H1 (cell line): ENCODE measurements at regions not wholly inside any gene's neighbourhood (a gene's known extent, or its start where the extent isn't known, plus 50 kb on each side); places are given as distances from the start of the nearest gene placed in this dataset.

Experiments
- CTCF ChIA-PET: fragments of 300-600 bp; sonication (Branson Sonifier 250); formaldehyde crosslinking; loops from one replicate; lab custom pipeline; 2021; ENCODE audit not compliant: partially characterized antibody; lab: Charles Lee
- POLR2A ChIA-PET: fragments of 300-600 bp; sonication (Branson Sonifier 250); formaldehyde crosslinking; loops from one replicate; lab custom pipeline; 2021; ENCODE audit warnings: inconsistent platforms; ENCODE audit not compliant: partially characterized antibody; lab: Charles Lee
- DNase-seq, 2 experiments: peaks; one replicate each; pipeline versions ENCODE4 v3.0.0 to v3.0.0-alpha.2; 2010 to 2022; ENCODE audit warnings: low spot score in 2 of 2, low read depth in 1 of 2, mixed read lengths in 1 of 2
- FAIRE-seq: peaks from 2 replicates; lab custom pipeline; 2011; peaks lifted over from hg19 to GRCh38; lab: Jason Lieb, UNC
- H2AFZ ChIP-seq: 2 replicates; pipeline ENCODE4 v1.8.1; 2012; ENCODE audit warnings: low read length, inconsistent platforms
- H2AK5ac ChIP-seq: 2 replicates; pipeline ENCODE4 v1.6.1; 2013; ENCODE audit warnings: low read depth, low read length
- H2BK120ac ChIP-seq: replicated peaks from 2 replicates; pipeline ENCODE3; 2013; ENCODE audit warnings: low read depth, low read length, inconsistent platforms
- H2BK12ac ChIP-seq: 2 replicates; pipeline ENCODE4 v1.6.1; 2013; ENCODE audit warnings: low read depth, low read length
- H2BK15ac ChIP-seq: 2 replicates; pipeline ENCODE4 v1.6.1; 2013; ENCODE audit warnings: low read length
- H2BK20ac ChIP-seq: 2 replicates; pipeline ENCODE4 v1.6.1; 2013; ENCODE audit warnings: low read length
- H2BK5ac ChIP-seq: 2 replicates; pipeline ENCODE4 v1.6.1; 2013; ENCODE audit warnings: low read depth, low read length
- H3K14ac ChIP-seq: 2 replicates; pipeline ENCODE4 v1.6.1; 2013; ENCODE audit warnings: inconsistent platforms; ENCODE audit not compliant: insufficient read length
- H3K18ac ChIP-seq: 2 replicates; pipeline ENCODE4 v1.6.1; 2013; ENCODE audit warnings: low read length; ENCODE audit errors: extremely low read depth
- H3K23ac ChIP-seq: 2 replicates; pipeline ENCODE4 v1.6.1; 2013; ENCODE audit warnings: inconsistent platforms; ENCODE audit not compliant: insufficient read length
- H3K23me2 ChIP-seq: 2 replicates; pipeline ENCODE4 v1.6.1; 2013; ENCODE audit warnings: low read depth, low read length
- H3K27ac ChIP-seq: 2 replicates; pipeline ENCODE4 v1.6.1; 2011; ENCODE audit warnings: low read depth, low read length, inconsistent platforms
- H3K27me3 ChIP-seq, 4 experiments: replicated peaks in 1 of 4; 1 replicate in 1 of 4; 2 replicates in 3 of 4; pipeline versions ENCODE4 v1.6.1 to v1.8.1; 2011 to 2013; ENCODE audit warnings: low read length in 3 of 4, mild to moderate bottlenecking in 3 of 4, inconsistent platforms in 2 of 4, mixed read lengths in 2 of 4, moderate library complexity in 1 of 4; ENCODE audit not compliant: control insufficient read depth in 3 of 4, insufficient read depth in 3 of 4; ENCODE audit errors: extremely low read depth in 1 of 4
- H3K36me3 ChIP-seq, 4 experiments: 2 replicates each; pipeline versions ENCODE4 v1.6.1 to v1.8.1; 2011 to 2013; ENCODE audit warnings: mild to moderate bottlenecking in 4 of 4, low read length in 3 of 4, moderate library complexity in 2 of 4, control low read depth in 1 of 4, inconsistent platforms in 1 of 4; ENCODE audit not compliant: insufficient read depth in 4 of 4, control insufficient read depth in 2 of 4
- H3K4ac ChIP-seq: replicated peaks from 2 replicates; pipeline ENCODE3; 2013; ENCODE audit warnings: low read length, low read depth, mixed read lengths, inconsistent platforms; ENCODE audit not compliant: insufficient read length
- H3K4me1 ChIP-seq, 4 experiments: replicated peaks in 1 of 4; 1 replicate in 1 of 4; 2 replicates in 3 of 4; pipeline versions ENCODE4 v1.6.1 to v1.8.1; 2011 to 2013; ENCODE audit warnings: low read length in 3 of 4, inconsistent platforms in 2 of 4, mixed read lengths in 1 of 4; ENCODE audit not compliant: insufficient read depth in 4 of 4, control insufficient read depth in 3 of 4
- H3K4me2 ChIP-seq, 2 experiments: 2 replicates each; pipeline versions ENCODE4 v1.6.1 to v1.8.1; 2011 to 2013; ENCODE audit warnings: low read depth in 2 of 2, low read length in 2 of 2, control low read depth in 1 of 2, inconsistent platforms in 1 of 2, mild to moderate bottlenecking in 1 of 2; ENCODE audit not compliant: insufficient read depth in 1 of 2
- H3K4me3 ChIP-seq, 4 experiments: fragments of 200-600, 300-600 bp in 1 of 4; sonication (generic), shearing (Covaris generic), sonication (Bioruptor Twin) in 1 of 4; 2 replicates each; pipeline versions ENCODE4 v1.5.1 to v1.8.1; 2011 to 2016; ENCODE audit warnings: low read length in 4 of 4, low read depth in 3 of 4, control low read depth in 2 of 4, inconsistent platforms in 2 of 4, mild to moderate bottlenecking in 2 of 4, mixed read lengths in 1 of 4, moderate library complexity in 1 of 4; ENCODE audit not compliant: insufficient read depth in 2 of 4; ENCODE audit errors: extremely low read depth in 1 of 4
- H3K56ac ChIP-seq: replicated peaks from 2 replicates; pipeline ENCODE3; 2013; ENCODE audit warnings: low read depth, mild to moderate bottlenecking, mixed read lengths, low read length, inconsistent platforms; ENCODE audit not compliant: insufficient read length
- H3K79me1 ChIP-seq: 2 replicates; pipeline ENCODE4 v1.6.1; 2013; ENCODE audit warnings: low read depth, low read length, control low read depth
- H3K79me2 ChIP-seq, 2 experiments: 2 replicates each; pipeline versions ENCODE4 v1.6.1 to v1.8.1; 2012 to 2013; ENCODE audit warnings: low read length in 2 of 2, mild to moderate bottlenecking in 2 of 2, inconsistent platforms in 1 of 2; ENCODE audit not compliant: insufficient read depth in 2 of 2, control insufficient read depth in 1 of 2
- H3K9ac ChIP-seq, 4 experiments: replicated peaks in 1 of 4; 1 replicate in 1 of 4; 2 replicates in 3 of 4; pipeline versions ENCODE4 v1.6.1 to v1.8.1; 2011 to 2013; ENCODE audit warnings: low read depth in 3 of 4, low read length in 3 of 4, control low read depth in 2 of 4, mild to moderate bottlenecking in 2 of 4, moderate library complexity in 2 of 4, inconsistent platforms in 1 of 4; ENCODE audit errors: extremely low read depth in 1 of 4
- H3K9me3 ChIP-seq, 2 experiments: 2 replicates each; pipeline versions ENCODE4 v1.6.1 to v1.8.1; 2012 to 2013; ENCODE audit warnings: mild to moderate bottlenecking in 2 of 2, moderate library complexity in 2 of 2, control low read depth in 1 of 2, inconsistent platforms in 1 of 2, low read depth in 1 of 2, low read length in 1 of 2, mixed read lengths in 1 of 2; ENCODE audit not compliant: insufficient read depth in 2 of 2
- H4K20me1 ChIP-seq, 2 experiments: replicated peaks in 1 of 2; 2 replicates each; pipeline versions ENCODE3 to v1.8.1; 2011 to 2013; ENCODE audit warnings: inconsistent platforms in 2 of 2, low read length in 2 of 2, mild to moderate bottlenecking in 1 of 2; ENCODE audit not compliant: insufficient read depth in 2 of 2, control insufficient read depth in 1 of 2
- H4K5ac ChIP-seq: 2 replicates; pipeline ENCODE4 v1.6.1; 2013; ENCODE audit warnings: low read length, low read depth, mixed read lengths, inconsistent platforms; ENCODE audit not compliant: insufficient read length
- H4K8ac ChIP-seq: 2 replicates; pipeline ENCODE4 v1.8.0; 2013; ENCODE audit warnings: mild to moderate bottlenecking, moderate library complexity, low read length, inconsistent platforms; ENCODE audit not compliant: insufficient read depth; ENCODE audit errors: extremely low read depth
- H4K91ac ChIP-seq: replicated peaks from 2 replicates; pipeline ENCODE3; 2013; ENCODE audit warnings: low read length, mixed read lengths, inconsistent platforms; ENCODE audit not compliant: insufficient read length
- EP300 ChIP-seq, 2 experiments: IDR thresholded peaks; 1 replicate in 1 of 2; 2 replicates in 1 of 2; pipeline ENCODE4 v1.6.1; 2011 to 2012; ENCODE audit warnings: low read depth in 2 of 2, low read length in 2 of 2, mild to moderate bottlenecking in 2 of 2, borderline replicate concordance in 1 of 2, inconsistent platforms in 1 of 2, moderate library complexity in 1 of 2
- FOSL1 ChIP-seq: IDR thresholded peaks from 2 replicates; pipeline ENCODE4 v1.6.1; 2011; ENCODE audit warnings: mild to moderate bottlenecking, low read depth, low read length, moderate library complexity; ENCODE audit not compliant: insufficient read depth
- POLR2AphosphoS5 ChIP-seq: IDR thresholded peaks from 2 replicates; pipeline ENCODE4 v1.6.1; 2011; ENCODE audit warnings: low read depth, low read length
- WGBS, 2 experiments: shearing (Covaris generic) in 1 of 2; methylation state at CpG; one replicate each; pipeline versions ENCODE4 v1.1.6 to v1.1.7; 2013 to 2015; ENCODE audit warnings: low lambda C conversion rate in 2 of 2, mixed read lengths in 2 of 2, inconsistent platforms in 1 of 2, low coverage in 1 of 2, missing lambda C conversion rate in 1 of 2; ENCODE audit not compliant: insufficient replicate concordance in 2 of 2, insufficient coverage in 1 of 2, insufficient read length in 1 of 2; ENCODE audit errors: extremely low coverage in 1 of 2, missing lambda C conversion rate in 1 of 2; 5-methylcytosine and 5-hydroxymethylcytosine counted together

GRCh38 chr6:113505084-113505699 lies 352.0 kb upstream of the MARCKS start:
- no peak overlapping the region for H3K18ac ChIP-seq
- no peak overlapping the region for H4K5ac ChIP-seq
- H2AFZ ChIP-seq = no peak overlapping the region
- no peak overlapping the region for H2BK15ac ChIP-seq
- no peak overlapping the region for H2AK5ac ChIP-seq
- H3K4me2 ChIP-seq = no peak overlapping the region
- ChIA-PET CTCF (interaction anchor here (0.6 to 2.0 kb wide), 4 partner anchors 8 to 1210 kb away, joined by 3 to 6 read pairs (median 4); no protein-coding TSS in a partner anchor), POLR2A (no interaction called here)
- H2BK12ac ChIP-seq = no peak overlapping the region
- no peak for DNase-seq
- no peaks in the 10 kb centered on the region for H3K36me3 ChIP-seq
- H4K20me1 ChIP-seq = no peaks in the 10 kb centered on the region
- H3K56ac ChIP-seq = no peak overlapping the region
- no peak overlapping the region for H3K27ac ChIP-seq
- no peak overlapping the region for H3K9ac ChIP-seq
- no peak overlapping the region for H3K4ac ChIP-seq
- no peak overlapping the region for H3K14ac ChIP-seq
- H2BK20ac ChIP-seq = no peak overlapping the region
- no peaks in the 10 kb centered on the region for H3K79me1 ChIP-seq
- no peaks in the 10 kb centered on the region for H3K4me1 ChIP-seq
- TF ChIP-seq POLR2AphosphoS5 = no peak
- no peak for TF ChIP-seq FOSL1
- TF ChIP-seq EP300 (IDR thresholded peaks at IDR 0.05; ENCODE audit: borderline replicate concordance in 1 of 2, low read depth in 2 of 2, low read length in 2 of 2) = no peak
- TF ChIP-seq, all 59 proteins: peak for 0
- 89% methylated on average over 2 of the region's 2 CpGs; no CpG with 5 or more reads in 1 of the 2 experiments for WGBS, 2 experiments
- H3K9me3 ChIP-seq = no peaks in the 10 kb centered on the region
- H3K27me3 ChIP-seq = no peaks in the 10 kb centered on the region
- H3K79me2 ChIP-seq = no peaks in the 10 kb centered on the region
- H2BK120ac ChIP-seq = no peak overlapping the region
- H2BK5ac ChIP-seq = no peak overlapping the region
- no peak overlapping the region for H3K4me3 ChIP-seq
- no peak overlapping the region for H3K23ac ChIP-seq
- H4K91ac ChIP-seq = no peak overlapping the region
- H4K8ac ChIP-seq = no peak overlapping the region
- no peaks in the 10 kb centered on the region for H3K23me2 ChIP-seq
- FAIRE-seq = no peak
